H1 (cell line): ENCODE measurements at regions not wholly inside any gene's neighbourhood (a gene's known extent, or its start where the extent isn't known, plus 50 kb on each side); places are given as distances from the start of the nearest gene placed in this dataset.

Experiments
- CTCF ChIA-PET: fragments of 300-600 bp; sonication (Branson Sonifier 250); formaldehyde crosslinking; loops from one replicate; lab custom pipeline; 2021; ENCODE audit not compliant: partially characterized antibody; lab: Charles Lee
- POLR2A ChIA-PET: fragments of 300-600 bp; sonication (Branson Sonifier 250); formaldehyde crosslinking; loops from one replicate; lab custom pipeline; 2021; ENCODE audit warnings: inconsistent platforms; ENCODE audit not compliant: partially characterized antibody; lab: Charles Lee
- DNase-seq, 2 experiments: peaks; one replicate each; pipeline versions ENCODE4 v3.0.0 to v3.0.0-alpha.2; 2010 to 2022; ENCODE audit warnings: low spot score in 2 of 2, low read depth in 1 of 2, mixed read lengths in 1 of 2
- FAIRE-seq: peaks from 2 replicates; lab custom pipeline; 2011; peaks lifted over from hg19 to GRCh38; lab: Jason Lieb, UNC
- H2AFZ ChIP-seq: 2 replicates; pipeline ENCODE4 v1.8.1; 2012; ENCODE audit warnings: low read length, inconsistent platforms
- H2AK5ac ChIP-seq: 2 replicates; pipeline ENCODE4 v1.6.1; 2013; ENCODE audit warnings: low read depth, low read length
- H2BK120ac ChIP-seq: replicated peaks from 2 replicates; pipeline ENCODE3; 2013; ENCODE audit warnings: low read depth, low read length, inconsistent platforms
- H2BK12ac ChIP-seq: 2 replicates; pipeline ENCODE4 v1.6.1; 2013; ENCODE audit warnings: low read depth, low read length
- H2BK15ac ChIP-seq: 2 replicates; pipeline ENCODE4 v1.6.1; 2013; ENCODE audit warnings: low read length
- H2BK20ac ChIP-seq: 2 replicates; pipeline ENCODE4 v1.6.1; 2013; ENCODE audit warnings: low read length
- H2BK5ac ChIP-seq: 2 replicates; pipeline ENCODE4 v1.6.1; 2013; ENCODE audit warnings: low read depth, low read length
- H3K14ac ChIP-seq: 2 replicates; pipeline ENCODE4 v1.6.1; 2013; ENCODE audit warnings: inconsistent platforms; ENCODE audit not compliant: insufficient read length
- H3K18ac ChIP-seq: 2 replicates; pipeline ENCODE4 v1.6.1; 2013; ENCODE audit warnings: low read length; ENCODE audit errors: extremely low read depth
- H3K23ac ChIP-seq: 2 replicates; pipeline ENCODE4 v1.6.1; 2013; ENCODE audit warnings: inconsistent platforms; ENCODE audit not compliant: insufficient read length
- H3K23me2 ChIP-seq: 2 replicates; pipeline ENCODE4 v1.6.1; 2013; ENCODE audit warnings: low read depth, low read length
- H3K27ac ChIP-seq: 2 replicates; pipeline ENCODE4 v1.6.1; 2011; ENCODE audit warnings: low read depth, low read length, inconsistent platforms
- H3K27me3 ChIP-seq, 4 experiments: replicated peaks in 1 of 4; 1 replicate in 1 of 4; 2 replicates in 3 of 4; pipeline versions ENCODE4 v1.6.1 to v1.8.1; 2011 to 2013; ENCODE audit warnings: low read length in 3 of 4, mild to moderate bottlenecking in 3 of 4, inconsistent platforms in 2 of 4, mixed read lengths in 2 of 4, moderate library complexity in 1 of 4; ENCODE audit not compliant: control insufficient read depth in 3 of 4, insufficient read depth in 3 of 4; ENCODE audit errors: extremely low read depth in 1 of 4
- H3K36me3 ChIP-seq, 4 experiments: 2 replicates each; pipeline versions ENCODE4 v1.6.1 to v1.8.1; 2011 to 2013; ENCODE audit warnings: mild to moderate bottlenecking in 4 of 4, low read length in 3 of 4, moderate library complexity in 2 of 4, control low read depth in 1 of 4, inconsistent platforms in 1 of 4; ENCODE audit not compliant: insufficient read depth in 4 of 4, control insufficient read depth in 2 of 4
- H3K4ac ChIP-seq: replicated peaks from 2 replicates; pipeline ENCODE3; 2013; ENCODE audit warnings: low read length, low read depth, mixed read lengths, inconsistent platforms; ENCODE audit not compliant: insufficient read length
- H3K4me1 ChIP-seq, 4 experiments: replicated peaks in 1 of 4; 1 replicate in 1 of 4; 2 replicates in 3 of 4; pipeline versions ENCODE4 v1.6.1 to v1.8.1; 2011 to 2013; ENCODE audit warnings: low read length in 3 of 4, inconsistent platforms in 2 of 4, mixed read lengths in 1 of 4; ENCODE audit not compliant: insufficient read depth in 4 of 4, control insufficient read depth in 3 of 4
- H3K4me2 ChIP-seq, 2 experiments: 2 replicates each; pipeline versions ENCODE4 v1.6.1 to v1.8.1; 2011 to 2013; ENCODE audit warnings: low read depth in 2 of 2, low read length in 2 of 2, control low read depth in 1 of 2, inconsistent platforms in 1 of 2, mild to moderate bottlenecking in 1 of 2; ENCODE audit not compliant: insufficient read depth in 1 of 2
- H3K4me3 ChIP-seq, 4 experiments: fragments of 200-600, 300-600 bp in 1 of 4; sonication (generic), shearing (Covaris generic), sonication (Bioruptor Twin) in 1 of 4; 2 replicates each; pipeline versions ENCODE4 v1.5.1 to v1.8.1; 2011 to 2016; ENCODE audit warnings: low read length in 4 of 4, low read depth in 3 of 4, control low read depth in 2 of 4, inconsistent platforms in 2 of 4, mild to moderate bottlenecking in 2 of 4, mixed read lengths in 1 of 4, moderate library complexity in 1 of 4; ENCODE audit not compliant: insufficient read depth in 2 of 4; ENCODE audit errors: extremely low read depth in 1 of 4
- H3K56ac ChIP-seq: replicated peaks from 2 replicates; pipeline ENCODE3; 2013; ENCODE audit warnings: low read depth, mild to moderate bottlenecking, mixed read lengths, low read length, inconsistent platforms; ENCODE audit not compliant: insufficient read length
- H3K79me1 ChIP-seq: 2 replicates; pipeline ENCODE4 v1.6.1; 2013; ENCODE audit warnings: low read depth, low read length, control low read depth
- H3K79me2 ChIP-seq, 2 experiments: 2 replicates each; pipeline versions ENCODE4 v1.6.1 to v1.8.1; 2012 to 2013; ENCODE audit warnings: low read length in 2 of 2, mild to moderate bottlenecking in 2 of 2, inconsistent platforms in 1 of 2; ENCODE audit not compliant: insufficient read depth in 2 of 2, control insufficient read depth in 1 of 2
- H3K9ac ChIP-seq, 4 experiments: replicated peaks in 1 of 4; 1 replicate in 1 of 4; 2 replicates in 3 of 4; pipeline versions ENCODE4 v1.6.1 to v1.8.1; 2011 to 2013; ENCODE audit warnings: low read depth in 3 of 4, low read length in 3 of 4, control low read depth in 2 of 4, mild to moderate bottlenecking in 2 of 4, moderate library complexity in 2 of 4, inconsistent platforms in 1 of 4; ENCODE audit errors: extremely low read depth in 1 of 4
- H3K9me3 ChIP-seq, 2 experiments: 2 replicates each; pipeline versions ENCODE4 v1.6.1 to v1.8.1; 2012 to 2013; ENCODE audit warnings: mild to moderate bottlenecking in 2 of 2, moderate library complexity in 2 of 2, control low read depth in 1 of 2, inconsistent platforms in 1 of 2, low read depth in 1 of 2, low read length in 1 of 2, mixed read lengths in 1 of 2; ENCODE audit not compliant: insufficient read depth in 2 of 2
- H4K20me1 ChIP-seq, 2 experiments: replicated peaks in 1 of 2; 2 replicates each; pipeline versions ENCODE3 to v1.8.1; 2011 to 2013; ENCODE audit warnings: inconsistent platforms in 2 of 2, low read length in 2 of 2, mild to moderate bottlenecking in 1 of 2; ENCODE audit not compliant: insufficient read depth in 2 of 2, control insufficient read depth in 1 of 2
- H4K5ac ChIP-seq: 2 replicates; pipeline ENCODE4 v1.6.1; 2013; ENCODE audit warnings: low read length, low read depth, mixed read lengths, inconsistent platforms; ENCODE audit not compliant: insufficient read length
- H4K8ac ChIP-seq: 2 replicates; pipeline ENCODE4 v1.8.0; 2013; ENCODE audit warnings: mild to moderate bottlenecking, moderate library complexity, low read length, inconsistent platforms; ENCODE audit not compliant: insufficient read depth; ENCODE audit errors: extremely low read depth
- H4K91ac ChIP-seq: replicated peaks from 2 replicates; pipeline ENCODE3; 2013; ENCODE audit warnings: low read length, mixed read lengths, inconsistent platforms; ENCODE audit not compliant: insufficient read length
- BACH1 ChIP-seq: IDR thresholded peaks from 2 replicates; pipeline ENCODE4 v1.6.1; 2012; ENCODE audit warnings: low read length, improper control_type of control experiment
- BCL11A ChIP-seq, 2 experiments: IDR thresholded peaks; one replicate each; pipeline ENCODE4 v1.6.1; 2011; ENCODE audit warnings: low read depth in 2 of 2, low read length in 2 of 2, mild to moderate bottlenecking in 2 of 2
- EP300 ChIP-seq, 2 experiments: IDR thresholded peaks; 1 replicate in 1 of 2; 2 replicates in 1 of 2; pipeline ENCODE4 v1.6.1; 2011 to 2012; ENCODE audit warnings: low read depth in 2 of 2, low read length in 2 of 2, mild to moderate bottlenecking in 2 of 2, borderline replicate concordance in 1 of 2, inconsistent platforms in 1 of 2, moderate library complexity in 1 of 2
- KDM4A ChIP-seq: IDR thresholded peaks from one replicate; pipeline ENCODE4 v1.7.1; 2012; ENCODE audit warnings: low read depth, mild to moderate bottlenecking, moderate library complexity, low read length, inconsistent platforms; ENCODE audit not compliant: severe bottlenecking
- RBBP5 ChIP-seq: IDR thresholded peaks from 2 replicates; pipeline ENCODE4 v1.7.1; 2012; ENCODE audit warnings: low read depth, mild to moderate bottlenecking, inconsistent platforms, low read length, moderate library complexity, borderline replicate concordance
- SAP30 ChIP-seq: fragments of 300-600 bp; sonication (generic); IDR thresholded peaks from 2 replicates; pipeline ENCODE4 v1.7.1; 2012; ENCODE audit warnings: low read length, moderate library complexity, mild to moderate bottlenecking, inconsistent platforms; ENCODE audit not compliant: insufficient read depth, insufficient replicate concordance
- SIN3A ChIP-seq, 2 experiments: IDR thresholded peaks in 1 of 2; conservative IDR thresholded peaks in 1 of 2; 2 replicates each; pipeline ENCODE4 v1.6.1; 2011 to 2012; ENCODE audit warnings: low read length in 2 of 2, improper control_type of control experiment in 1 of 2, low read depth in 1 of 2, mild to moderate bottlenecking in 1 of 2
- SP1 ChIP-seq: IDR thresholded peaks from 2 replicates; pipeline ENCODE4 v1.6.1; 2011; ENCODE audit warnings: low read depth, low read length
- WGBS, 2 experiments: shearing (Covaris generic) in 1 of 2; methylation state at CpG; one replicate each; pipeline versions ENCODE4 v1.1.6 to v1.1.7; 2013 to 2015; ENCODE audit warnings: low lambda C conversion rate in 2 of 2, mixed read lengths in 2 of 2, inconsistent platforms in 1 of 2, low coverage in 1 of 2, missing lambda C conversion rate in 1 of 2; ENCODE audit not compliant: insufficient replicate concordance in 2 of 2, insufficient coverage in 1 of 2, insufficient read length in 1 of 2; ENCODE audit errors: extremely low coverage in 1 of 2, missing lambda C conversion rate in 1 of 2; 5-methylcytosine and 5-hydroxymethylcytosine counted together

GRCh38 chr3:125683067-125683829 is 88.0 kb upstream of the OSBPL11 start:
- Histone ChIP-seq H3K9me3 (no peaks in the 10 kb centered on the region), H4K8ac (no peak overlapping the region), H2BK120ac (no peak overlapping the region), H2BK12ac (no peak overlapping the region), H3K56ac (no peak overlapping the region), H3K9ac (no peak overlapping the region), H2AFZ (no peak overlapping the region), H3K18ac (no peak overlapping the region), H3K36me3 (no peaks in the 10 kb centered on the region), H3K27ac (no peak overlapping the region), H2BK5ac (no peak overlapping the region), H3K4me2 (no peak overlapping the region), H3K27me3 (no peaks in the 10 kb centered on the region), H3K14ac (no peak overlapping the region), H3K79me1 (no peaks in the 10 kb centered on the region), H3K23ac (no peak overlapping the region), H3K79me2 (no peaks in the 10 kb centered on the region), H4K20me1 (no peaks in the 10 kb centered on the region), H3K4me3 (no peak overlapping the region), H2BK15ac (no peak overlapping the region), H3K4ac (no peak overlapping the region), H4K5ac (no peak overlapping the region), H2BK20ac (no peak overlapping the region), H3K4me1 (no peaks in the 10 kb centered on the region), H3K23me2 (no peaks in the 10 kb centered on the region), H2AK5ac (no peak overlapping the region), H4K91ac (no peak overlapping the region)
- FAIRE-seq (no peak), DNase-seq (no peak)
- whole genome bisulfite sequencing, 2 experiments = 79% methylated on average over 9 of the region's 9 CpGs; no CpG with 5 or more reads in 1 of the 2 experiments
- CTCF ChIA-PET = interaction anchor here (0.6 to 1.5 kb wide), 3 partner anchors 15 to 423 kb away, joined by 3 to 7 read pairs (median 4); no protein-coding TSS in a partner anchor
- POLR2A ChIA-PET = interaction anchor here (0.6 kb wide), 1 partner anchor 54 kb away, joined by 4 read pairs; no protein-coding TSS in a partner anchor
- TF ChIP-seq RBBP5 = no peak
- TF ChIP-seq BACH1 = no peak
- TF ChIP-seq EP300 (IDR thresholded peaks at IDR 0.05; ENCODE audit: borderline replicate concordance in 1 of 2, low read depth in 2 of 2, low read length in 2 of 2) = no peak
- TF ChIP-seq SIN3A (conservative IDR thresholded peaks at IDR 0.05 in 1 of 2, IDR thresholded peaks at IDR 0.05 in 1 of 2; ENCODE audit: low read depth in 1 of 2, low read length in 2 of 2) = no peak
- TF ChIP-seq SAP30 = no peak
- TF ChIP-seq BCL11A (IDR thresholded peaks at IDR 0.05; ENCODE audit: low read depth in 2 of 2, low read length in 2 of 2) = no peak
- TF ChIP-seq KDM4A = no peak
- TF ChIP-seq SP1 = no peak
